DMS53 treated with DMSO at 0.1 percent for 48 hours (cell line): ENCODE measurements at regions not wholly inside any gene's neighbourhood (a gene's known extent, or its start where the extent isn't known, plus 50 kb on each side); places are given as distances from the start of the nearest gene placed in this dataset.
"Not testable (repeated sequence)": the region's sequence is repeated elsewhere in the genome, so short reads cannot be mapped to it uniquely, and the experiment has no call there.

Source experiments
- DNase-seq: peaks from one replicate; lab custom pipeline; 2025; ENCODE audit not compliant: unreplicated experiment; lab: John Stamatoyannopoulos, UW

DNA sequence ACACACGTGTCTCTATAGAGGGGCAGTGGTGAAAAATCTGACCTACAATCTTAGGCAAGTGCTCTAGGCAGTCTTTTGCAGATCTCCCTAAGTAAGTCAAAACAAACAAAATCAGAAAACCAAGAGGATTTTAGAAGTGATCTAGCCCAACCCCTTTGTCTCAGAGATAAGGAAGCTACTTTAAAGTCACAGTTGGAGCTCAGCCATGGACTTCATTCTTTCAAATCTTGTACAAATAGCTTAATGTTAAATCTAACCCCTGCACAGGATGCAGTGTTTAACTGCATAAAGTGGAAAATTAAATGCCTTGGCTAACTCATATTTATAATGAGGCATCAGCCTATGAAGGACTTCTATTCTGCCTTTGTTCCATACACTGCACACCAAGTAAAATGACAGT is 135.1 kb upstream of the RFX3 start:
- no peak for DNase-seq

DNA sequence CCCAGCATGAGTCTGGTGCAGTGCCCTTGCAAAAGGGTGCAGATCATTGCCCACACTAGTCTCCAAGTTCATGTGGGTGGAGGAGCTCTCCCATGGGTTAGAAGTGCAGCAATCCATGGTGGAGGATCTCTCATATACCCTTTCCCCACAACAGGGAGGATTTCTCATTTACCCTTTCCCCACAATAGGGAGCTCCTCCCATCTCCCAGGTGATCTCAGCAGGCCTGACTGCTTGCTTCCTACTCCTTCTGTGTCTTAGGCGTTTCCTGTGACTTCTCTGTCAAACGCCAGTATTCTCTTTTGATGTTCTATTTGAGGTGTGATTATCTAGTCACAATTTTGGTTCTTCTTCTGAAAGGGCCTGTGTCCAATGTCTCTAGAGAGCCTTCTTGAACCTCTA is 133.8 kb upstream of the RFX3 start:
- DNase-seq: no peak

DNA sequence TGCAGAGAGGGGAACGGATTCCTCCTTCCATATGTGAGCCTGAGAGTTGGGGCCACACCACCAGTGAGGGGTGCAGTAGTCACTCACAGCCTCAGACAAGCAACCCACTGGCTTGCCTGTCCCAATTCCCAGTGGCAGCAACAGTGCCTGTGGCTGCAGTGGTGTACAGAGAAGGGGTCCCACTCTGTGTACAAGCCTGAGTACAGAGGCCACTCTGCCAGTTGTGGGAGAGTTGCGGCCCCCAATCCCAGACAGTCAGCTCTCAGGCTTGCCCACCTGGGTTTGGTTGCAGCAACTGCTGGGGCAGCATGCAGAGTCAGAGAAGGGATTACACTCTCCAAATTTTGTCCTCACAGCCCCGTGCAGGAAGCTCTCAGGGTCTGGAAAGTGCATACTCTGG is 133.2 kb upstream of the RFX3 start:
- no peak for DNase-seq

DNA sequence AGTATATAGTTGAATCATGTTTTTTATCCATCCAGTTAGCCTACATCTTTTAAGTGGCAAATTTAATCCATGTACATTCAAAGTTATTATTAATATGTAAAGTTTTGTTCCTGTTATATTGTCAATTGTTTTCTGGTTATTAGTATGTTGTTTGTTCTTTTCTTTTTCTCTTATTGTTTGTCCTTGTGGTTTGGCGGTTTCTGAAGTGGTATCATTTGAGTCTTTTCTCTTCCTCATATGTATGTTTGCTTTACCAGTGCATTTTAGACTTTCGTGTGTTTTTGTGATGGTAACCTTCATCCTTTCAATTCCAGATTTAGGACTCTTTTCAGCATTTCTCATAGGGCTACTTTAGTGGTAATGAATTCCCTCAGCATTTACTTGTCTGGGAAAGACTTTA is 130.4 kb upstream of the RFX3 start:
- no peak for DNase-seq

DNA sequence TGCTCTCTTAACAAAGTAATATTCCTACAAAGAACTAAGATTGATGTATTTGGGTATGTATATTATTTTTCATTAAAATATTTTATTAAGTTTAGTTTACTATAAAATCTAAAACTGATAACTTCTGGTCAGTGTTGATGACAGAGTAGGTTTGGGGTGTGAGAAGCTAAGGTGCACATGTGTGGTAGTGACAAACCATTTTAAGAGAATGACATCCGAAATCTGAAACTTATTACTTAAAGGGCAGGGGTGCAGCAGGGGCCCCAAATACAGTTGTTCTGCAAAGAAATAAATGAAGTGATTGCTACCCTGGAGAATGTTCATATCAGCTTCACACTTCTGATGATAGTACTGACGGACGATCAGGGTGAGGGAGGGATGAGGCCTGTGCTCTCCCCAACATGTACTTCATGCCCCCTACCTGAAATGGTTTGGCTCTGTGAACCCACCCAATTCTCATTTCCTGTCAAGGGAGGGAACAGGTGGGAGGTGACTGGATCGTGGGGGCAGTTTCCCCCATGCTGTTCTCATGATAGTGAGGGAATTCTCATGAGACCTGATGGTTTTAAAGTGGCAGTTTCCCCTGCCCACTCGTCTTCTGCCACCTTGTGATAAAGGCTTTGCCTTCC is 125.3 kb upstream of the RFX3 start:
- no peak for DNase-seq

DNA sequence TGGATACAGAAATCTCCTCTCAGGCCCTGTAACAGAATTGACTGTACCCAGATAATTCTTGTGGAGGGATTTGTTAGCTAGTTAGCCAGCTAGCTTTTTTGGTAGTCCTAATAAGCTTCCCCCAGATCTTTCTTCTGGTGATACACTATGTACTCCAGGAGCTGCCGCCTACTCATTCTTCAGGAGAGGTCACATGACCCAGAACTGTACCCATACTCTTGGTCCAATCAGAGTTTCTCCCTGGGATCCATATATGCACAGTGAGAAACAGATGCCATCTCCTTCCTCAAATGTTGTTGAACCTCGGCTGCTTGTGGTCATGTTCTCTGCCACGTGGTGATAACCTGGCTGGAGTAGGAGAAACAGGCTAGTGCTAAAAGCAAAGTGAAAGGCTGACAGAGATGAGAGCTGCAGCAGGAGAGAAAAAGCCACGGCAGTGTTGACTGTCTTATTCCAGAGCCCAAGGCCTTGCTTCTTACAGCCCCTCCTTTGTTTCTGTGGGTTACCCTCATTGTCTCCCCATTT is 123.0 kb upstream of the RFX3 start:
- DNase-seq: no peak

DNA sequence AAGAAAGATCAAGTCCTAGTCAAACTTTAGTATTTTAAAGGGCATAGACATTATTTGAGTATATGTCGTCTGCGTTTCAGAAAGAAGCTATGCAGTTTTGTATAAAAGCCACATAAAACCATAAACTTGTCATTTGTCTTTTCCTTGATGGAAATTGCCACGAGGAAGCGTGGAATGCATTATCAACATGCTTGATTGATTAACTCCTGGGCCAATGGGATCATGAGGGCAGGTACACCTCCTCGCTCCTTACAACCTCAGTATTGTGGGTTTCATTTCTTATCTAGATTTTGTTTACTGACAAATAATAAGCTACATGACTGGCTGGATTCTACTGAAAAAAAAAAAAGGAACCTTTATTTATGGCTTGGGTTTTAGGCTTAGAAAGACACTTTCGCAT is 122.5 kb upstream of the RFX3 start:
- no peak for DNase-seq

DNA sequence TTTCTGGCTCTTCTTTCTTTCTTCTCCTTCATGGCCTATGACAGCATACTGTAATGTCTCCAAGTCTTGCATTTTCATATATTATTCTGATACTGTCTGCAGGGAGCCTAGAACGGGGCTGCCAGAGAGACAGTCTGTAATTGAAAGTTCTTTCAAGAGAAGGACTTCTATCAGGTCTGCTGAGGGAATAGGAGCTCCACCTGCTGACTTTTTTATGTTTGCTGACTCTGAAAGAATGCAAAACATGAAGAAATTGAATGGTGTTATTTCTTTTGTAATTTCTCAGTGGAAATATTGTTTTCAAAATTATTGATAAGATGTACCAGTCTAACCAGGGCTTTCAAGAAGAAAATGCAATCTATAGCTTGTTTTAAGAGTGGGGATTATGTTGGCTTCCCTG is 121.9 kb upstream of the RFX3 start:
- no peak for DNase-seq

DNA sequence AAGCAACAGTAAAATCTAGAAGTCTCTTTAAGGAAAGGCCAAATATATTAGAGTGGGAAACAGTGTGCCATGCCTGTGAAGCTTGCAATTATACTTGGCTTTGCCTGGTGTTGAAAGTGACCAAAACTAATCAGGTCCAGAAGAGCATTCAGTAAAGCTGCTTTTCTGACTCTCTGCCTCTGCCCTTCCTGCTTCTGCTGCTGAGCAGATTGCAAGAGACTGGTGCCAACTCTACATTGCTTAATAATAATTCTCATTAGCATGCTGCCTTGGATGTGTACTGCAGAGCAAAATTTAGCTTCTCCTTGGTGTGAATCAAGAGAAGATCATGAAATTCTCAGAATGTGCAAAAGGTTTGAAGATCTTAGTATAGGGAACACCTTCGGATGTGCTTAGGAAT is 120.4 kb upstream of the RFX3 start:
- DNase-seq: no peak

DNA sequence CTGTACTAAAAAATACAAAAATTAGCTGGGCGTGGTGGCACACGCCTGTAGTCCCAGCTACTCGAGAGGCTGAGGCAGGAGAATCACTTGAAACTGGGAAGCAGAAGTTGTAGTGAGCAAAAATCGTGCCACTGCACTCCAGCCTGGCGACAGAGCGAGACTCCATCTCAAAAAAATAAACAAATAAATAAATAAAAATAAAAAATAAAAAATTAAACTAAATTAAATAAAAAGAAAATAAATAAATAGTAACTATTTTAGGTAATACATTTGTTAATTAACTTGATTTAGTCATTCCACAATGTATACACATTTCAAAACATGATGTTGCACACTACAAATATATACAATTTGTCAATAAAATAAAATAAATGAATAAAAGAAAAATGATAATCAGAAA is 116.3 kb upstream of the RFX3 start:
- not testable (repeated sequence) for DNase-seq

DNA sequence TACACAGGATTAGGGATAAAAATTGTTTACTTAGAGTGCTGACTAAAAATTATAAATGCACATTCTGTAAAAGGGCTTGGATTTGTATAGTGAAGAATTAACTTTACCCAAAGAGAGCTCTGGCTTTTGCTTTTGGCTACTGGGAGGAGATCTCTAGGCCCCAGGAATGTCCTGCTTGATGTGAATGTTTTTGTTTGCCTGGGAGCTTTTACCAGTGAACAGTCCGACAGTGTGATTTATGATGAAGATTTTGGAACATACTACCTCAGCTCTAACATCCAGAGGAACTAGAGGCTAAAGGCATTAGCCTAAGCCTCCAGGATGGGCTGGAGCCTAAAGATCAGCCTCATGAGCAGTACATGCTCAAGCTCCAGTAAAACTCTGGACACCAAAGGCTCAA is 103.7 kb upstream of the RFX3 start:
- no peak for DNase-seq

DNA sequence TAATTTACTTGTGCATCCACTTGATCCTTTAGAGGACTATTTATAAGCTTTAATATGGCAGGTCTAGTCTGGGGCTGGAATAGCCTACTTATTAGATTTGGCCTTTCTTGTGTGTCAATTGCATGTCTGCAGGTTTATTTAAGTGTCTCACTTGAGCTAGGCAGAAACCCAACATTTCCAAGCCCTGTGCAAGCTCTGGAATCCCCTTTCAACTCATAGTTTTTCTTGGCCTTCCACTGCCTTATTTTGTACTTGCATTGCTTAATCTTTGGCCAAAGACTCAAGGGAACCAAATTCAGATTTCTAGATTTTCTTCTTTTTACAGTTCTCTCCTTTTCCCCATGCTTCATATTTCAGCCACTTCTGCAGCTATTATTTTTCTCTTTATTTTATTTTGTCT is 102.4 kb upstream of the RFX3 start:
- DNase-seq: no peak

DNA sequence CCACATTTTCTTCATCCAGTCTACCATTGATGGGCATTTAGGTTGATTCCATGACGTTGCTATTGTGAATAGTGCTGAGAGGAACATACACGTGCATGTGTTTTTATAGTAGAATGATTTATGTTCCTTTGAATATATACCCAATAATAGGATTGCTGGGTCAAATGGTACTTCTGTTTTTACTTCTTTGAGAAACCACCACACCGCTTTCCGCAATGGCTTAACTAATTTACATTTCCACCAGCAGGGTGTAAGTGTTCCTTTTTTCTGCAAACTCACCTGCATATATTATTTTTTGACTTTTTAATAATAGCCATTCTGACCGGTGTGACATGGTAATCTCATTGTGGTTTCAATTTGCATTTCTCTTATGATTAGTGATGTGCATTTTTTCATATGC is 82.2 kb upstream of the RFX3 start:
- no peak for DNase-seq

DNA sequence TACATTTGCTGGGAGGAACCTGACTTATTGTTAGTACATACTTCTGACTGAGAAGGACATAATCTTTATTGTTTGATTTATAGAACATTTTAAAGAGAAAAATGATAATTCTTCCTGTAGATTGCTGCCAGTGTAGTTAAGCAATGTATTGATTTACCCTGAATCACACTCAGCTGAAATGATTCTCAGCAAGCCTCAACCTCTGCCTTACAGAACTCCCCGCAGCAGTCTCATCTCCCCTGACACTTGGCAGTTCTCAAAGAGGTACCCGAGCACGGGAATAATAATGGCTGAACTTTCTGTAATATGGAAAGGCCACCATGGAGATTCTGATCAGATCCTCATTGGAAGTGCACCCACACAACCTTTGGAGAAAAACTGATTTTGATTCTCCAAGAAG is 74.9 kb upstream of the RFX3 start:
- DNase-seq: no peak

DNA sequence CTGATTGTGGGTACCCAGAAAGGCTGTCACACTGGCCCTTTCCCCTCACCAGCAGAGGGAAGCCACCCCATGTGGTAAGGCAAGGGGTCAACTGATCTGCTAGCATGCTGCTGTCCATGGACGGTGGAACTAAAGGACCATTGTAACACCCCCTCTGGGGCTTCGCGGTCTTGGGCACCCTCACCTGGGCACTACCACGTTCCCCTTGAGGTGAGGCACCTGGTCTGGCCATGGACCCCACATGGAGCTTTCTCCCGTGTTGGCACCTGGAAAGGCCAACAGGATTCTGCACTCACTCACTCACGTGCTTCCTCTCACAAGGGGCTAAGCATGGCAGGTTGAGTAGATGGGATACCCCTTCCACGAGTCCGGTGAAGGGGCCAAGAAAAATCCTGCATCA is 72.0 kb upstream of the RFX3 start:
- no peak for DNase-seq

DNA sequence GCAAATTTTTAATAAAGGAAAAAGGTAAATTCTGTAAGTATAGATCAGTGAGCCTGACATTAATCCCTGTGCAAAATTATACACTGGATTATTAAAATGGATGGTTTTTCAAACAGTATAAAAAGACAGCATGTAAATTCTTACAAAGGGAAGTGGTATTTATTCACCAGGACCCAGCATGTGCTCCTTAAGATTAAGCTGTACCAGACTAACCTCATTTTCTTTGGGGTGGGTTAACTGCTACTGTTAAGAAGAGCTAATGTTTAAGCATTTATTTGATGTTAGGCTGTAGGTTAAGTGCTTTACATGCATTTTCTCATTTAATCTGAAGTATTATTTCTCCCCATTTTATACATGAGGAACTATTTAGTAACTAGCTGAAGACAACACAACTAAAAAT is 60.3 kb upstream of the RFX3 start:
- DNase-seq: no peak

DNA sequence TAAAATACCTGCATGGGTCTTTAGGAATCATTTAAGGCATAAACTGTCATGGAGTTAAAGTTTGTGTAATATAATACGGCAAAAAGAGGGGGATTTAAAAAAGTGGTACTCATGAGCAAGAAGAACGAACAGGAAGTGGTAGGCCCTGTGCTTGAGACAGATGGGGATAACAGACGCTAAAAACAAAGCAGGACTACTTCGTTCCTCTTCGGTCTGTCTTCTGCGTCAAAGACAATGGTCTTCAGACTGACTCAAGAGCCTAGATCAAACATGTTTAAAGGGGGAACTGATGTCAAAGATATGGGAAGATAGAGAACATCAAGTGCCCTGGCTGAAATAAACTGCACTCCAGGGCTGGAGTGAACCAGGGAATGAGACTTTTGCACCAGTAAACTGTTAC is 59.8 kb upstream of the RFX3 start:
- no peak for DNase-seq

DNA sequence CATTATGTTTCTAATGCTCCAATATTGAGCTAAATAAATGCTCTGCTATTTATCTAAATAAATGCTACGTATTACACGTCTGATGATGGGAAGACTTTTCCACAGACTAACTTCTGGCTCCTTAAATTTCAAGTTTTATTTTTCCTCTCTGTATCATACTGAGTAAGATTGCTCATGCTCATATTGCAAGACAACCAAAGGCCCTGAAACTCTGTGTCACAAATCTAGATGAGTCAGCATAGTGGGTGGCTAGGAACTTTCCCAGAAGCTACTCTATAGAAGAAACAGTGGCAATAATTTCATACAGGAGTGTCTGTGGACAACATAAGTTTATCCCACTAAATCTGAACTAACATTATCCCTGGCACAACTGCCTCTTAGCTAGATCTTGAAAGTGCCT is 53.0 kb upstream of the RFX3 start:
- DNase-seq: no peak

DNA sequence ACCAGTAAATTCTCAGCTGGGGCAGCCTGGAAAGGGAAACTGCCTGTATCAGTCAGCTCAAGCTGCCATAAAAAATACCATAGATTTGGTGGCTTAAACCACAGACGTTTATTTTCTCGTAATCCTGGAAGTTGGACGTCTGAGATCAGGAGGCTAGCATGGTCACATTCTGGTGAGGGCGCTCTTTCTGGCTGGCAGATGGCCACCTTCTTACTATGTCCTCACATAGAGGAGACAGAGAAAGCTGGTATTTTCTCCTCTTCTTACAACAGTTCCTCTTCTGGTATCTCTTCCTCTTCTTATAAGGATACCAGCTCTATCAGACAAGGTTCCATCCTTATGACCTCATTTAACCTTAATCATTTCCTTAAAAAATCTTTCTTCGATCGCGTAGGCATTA is 50.5 kb upstream of the RFX3 start:
- no peak for DNase-seq

DNA sequence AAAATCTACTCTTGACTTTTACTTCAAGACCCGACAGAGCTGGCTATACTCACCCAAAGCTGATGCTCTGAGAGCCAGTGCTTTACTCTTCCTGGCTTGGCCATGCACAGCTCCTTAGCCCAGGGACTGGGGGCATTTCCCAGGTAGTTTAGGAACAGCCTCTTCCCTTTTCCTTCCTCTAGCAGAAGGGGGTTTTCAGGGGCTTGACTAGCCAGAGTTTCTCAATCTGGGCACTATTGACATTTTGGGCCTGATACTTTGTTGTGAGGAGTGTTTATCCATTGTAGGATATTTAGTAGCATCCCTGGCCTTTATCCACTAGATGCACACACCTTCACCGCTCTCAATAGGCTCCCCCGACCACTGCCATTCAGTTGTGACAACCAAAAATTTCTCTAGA is 50.0 kb upstream of the RFX3 start:
- DNase-seq: no peak
